Activated naive CD8-positive, alpha-beta T cell treated with anti-CD3 and anti-CD28 coated beads for 36 hours (primary cell): ENCODE measurements at regions not wholly inside any gene's neighbourhood (a gene's known extent, or its start where the extent isn't known, plus 50 kb on each side); places are given as distances from the start of the nearest gene placed in this dataset.
A peak's percentile ranks its signal among the peaks of the same experiment; 100 is the strongest.

Experiments used
- DNase-seq: peaks from one replicate; pipeline ENCODE4 v3.0.0; 2021
- H3K27ac Mint-ChIP-seq: one replicate; pipeline ENCODE4 v1.8.0; 2022; ENCODE audit warnings: mild to moderate bottlenecking, moderate library complexity, mixed read lengths
- H3K27me3 Mint-ChIP-seq: one replicate; pipeline ENCODE4 v1.8.0; 2022; ENCODE audit warnings: mild to moderate bottlenecking, mixed read lengths
- H3K36me3 Mint-ChIP-seq: one replicate; pipeline ENCODE4 v1.8.0; 2021; ENCODE audit warnings: mild to moderate bottlenecking, mixed read lengths
- H3K4me1 Mint-ChIP-seq: one replicate; pipeline ENCODE4 v1.8.0; 2021; ENCODE audit warnings: mixed read lengths
- H3K4me3 Mint-ChIP-seq: one replicate; pipeline ENCODE4 v1.8.0; 2022; ENCODE audit warnings: mild to moderate bottlenecking, moderate library complexity, mixed read lengths
- H3K9me3 Mint-ChIP-seq: one replicate; pipeline ENCODE4 v1.8.0; 2022; ENCODE audit warnings: mixed read lengths

GRCh38 chr1:36624466-36624865 is 141.8 kb upstream of the CSF3R start:
- H3K9me3 Mint-ChIP-seq = no peaks in the 10 kb centered on the region
- DNase-seq = no peak
- H3K36me3 Mint-ChIP-seq = no peaks in the 10 kb centered on the region
- peaks cover 7% of the 10 kb centered on the region for H3K27me3 Mint-ChIP-seq
- peaks cover 10% of the 10 kb centered on the region for H3K4me1 Mint-ChIP-seq
- no peak overlapping the region for H3K27ac Mint-ChIP-seq
- H3K4me3 Mint-ChIP-seq = no peak overlapping the region

GRCh38 chr1:36622741-36623648 is 140.3 kb upstream of the CSF3R start:
- Mint-ChIP-seq H3K4me3 (no peak overlapping the region), H3K4me1 (peaks cover 10% of the 10 kb centered on the region), H3K36me3 (no peaks in the 10 kb centered on the region), H3K9me3 (no peaks in the 10 kb centered on the region), H3K27me3 (peaks cover 7% of the 10 kb centered on the region), H3K27ac (no peak overlapping the region)
- no peak for DNase-seq

- Mint-ChIP-seq H3K9me3 (no peaks in the 10 kb centered on the region), H3K27ac (no peak overlapping the region), H3K27me3 (peaks cover 7% of the 10 kb centered on the region), H3K36me3 (no peaks in the 10 kb centered on the region), H3K4me1 (peaks cover 10% of the 10 kb centered on the region), H3K4me3 (no peak overlapping the region)
- DNase-seq = no peak
Measured at GRCh38 chr1:36621531-36621930, 138.8 kb upstream of the CSF3R start.

- no peak overlapping the region for H3K4me3 Mint-ChIP-seq
- peaks cover 10% of the 10 kb centered on the region for H3K4me1 Mint-ChIP-seq
- H3K36me3 Mint-ChIP-seq = no peaks in the 10 kb centered on the region
- H3K9me3 Mint-ChIP-seq = no peaks in the 10 kb centered on the region
- no peak for DNase-seq
- peaks cover 7% of the 10 kb centered on the region for H3K27me3 Mint-ChIP-seq
- no peak overlapping the region for H3K27ac Mint-ChIP-seq
Measured at GRCh38 chr1:36620142-36620541, 137.4 kb upstream of the CSF3R start.

- Mint-ChIP-seq H3K36me3 (no peaks in the 10 kb centered on the region), H3K27ac (no peak overlapping the region), H3K27me3 (no peaks in the 10 kb centered on the region), H3K4me3 (no peak overlapping the region), H3K9me3 (no peaks in the 10 kb centered on the region), H3K4me1 (no peaks in the 10 kb centered on the region)
- DNase-seq = no peak
Measured at GRCh38 chr1:36614991-36615390, 132.3 kb upstream of the CSF3R start.

- no peak overlapping the region for H3K4me3 Mint-ChIP-seq
- no peaks in the 10 kb centered on the region for H3K27me3 Mint-ChIP-seq
- H3K36me3 Mint-ChIP-seq = no peaks in the 10 kb centered on the region
- no peak overlapping the region for H3K27ac Mint-ChIP-seq
- no peaks in the 10 kb centered on the region for H3K4me1 Mint-ChIP-seq
- DNase-seq = no peak
- H3K9me3 Mint-ChIP-seq = no peaks in the 10 kb centered on the region
Measured at GRCh38 chr1:36614571-36614970, 131.9 kb upstream of the CSF3R start.

- H3K9me3 Mint-ChIP-seq = no peaks in the 10 kb centered on the region
- H3K27me3 Mint-ChIP-seq = no peaks in the 10 kb centered on the region
- no peaks in the 10 kb centered on the region for H3K4me1 Mint-ChIP-seq
- H3K36me3 Mint-ChIP-seq = no peaks in the 10 kb centered on the region
- H3K27ac Mint-ChIP-seq = no peak overlapping the region
- no peak for DNase-seq
- no peak overlapping the region for H3K4me3 Mint-ChIP-seq
Measured at GRCh38 chr1:36613721-36614120, 131.0 kb upstream of the CSF3R start.

GRCh38 chr1:36612881-36613280 is 130.2 kb upstream of the CSF3R start:
- no peak overlapping the region for H3K4me3 Mint-ChIP-seq
- H3K36me3 Mint-ChIP-seq = no peaks in the 10 kb centered on the region
- no peak overlapping the region for H3K27ac Mint-ChIP-seq
- no peaks in the 10 kb centered on the region for H3K27me3 Mint-ChIP-seq
- no peak for DNase-seq
- no peaks in the 10 kb centered on the region for H3K4me1 Mint-ChIP-seq
- H3K9me3 Mint-ChIP-seq = no peaks in the 10 kb centered on the region

GRCh38 chr1:36612121-36612520 is 129.4 kb upstream of the CSF3R start:
- H3K27me3 Mint-ChIP-seq = no peaks in the 10 kb centered on the region
- H3K4me1 Mint-ChIP-seq = no peaks in the 10 kb centered on the region
- H3K36me3 Mint-ChIP-seq = no peaks in the 10 kb centered on the region
- H3K9me3 Mint-ChIP-seq = no peaks in the 10 kb centered on the region
- no peak for DNase-seq
- no peak overlapping the region for H3K4me3 Mint-ChIP-seq
- no peak overlapping the region for H3K27ac Mint-ChIP-seq

GRCh38 chr1:36609241-36610027 is 126.7 kb upstream of the CSF3R start:
- DNase-seq = peak; percentile 50
- Mint-ChIP-seq H3K27ac (no peak overlapping the region), H3K9me3 (no peaks in the 10 kb centered on the region), H3K36me3 (no peaks in the 10 kb centered on the region), H3K27me3 (no peaks in the 10 kb centered on the region), H3K4me3 (no peak overlapping the region), H3K4me1 (no peaks in the 10 kb centered on the region)

GRCh38 chr1:36608272-36608671 is 125.6 kb upstream of the CSF3R start:
- H3K9me3 Mint-ChIP-seq = no peaks in the 10 kb centered on the region
- H3K4me3 Mint-ChIP-seq = no peak overlapping the region
- no peak overlapping the region for H3K27ac Mint-ChIP-seq
- H3K27me3 Mint-ChIP-seq = no peaks in the 10 kb centered on the region
- no peak for DNase-seq
- H3K4me1 Mint-ChIP-seq = no peaks in the 10 kb centered on the region
- no peaks in the 10 kb centered on the region for H3K36me3 Mint-ChIP-seq

GRCh38 chr1:36607263-36607651 is 124.5 kb upstream of the CSF3R start:
- no peaks in the 10 kb centered on the region for H3K9me3 Mint-ChIP-seq
- no peaks in the 10 kb centered on the region for H3K36me3 Mint-ChIP-seq
- no peak for DNase-seq
- H3K4me3 Mint-ChIP-seq = no peak overlapping the region
- no peaks in the 10 kb centered on the region for H3K4me1 Mint-ChIP-seq
- H3K27me3 Mint-ChIP-seq = peaks cover 5% of the 10 kb centered on the region
- no peak overlapping the region for H3K27ac Mint-ChIP-seq

- Mint-ChIP-seq H3K36me3 (no peaks in the 10 kb centered on the region), H3K4me1 (no peaks in the 10 kb centered on the region), H3K9me3 (no peaks in the 10 kb centered on the region), H3K27ac (no peak overlapping the region), H3K27me3 (peaks cover 5% of the 10 kb centered on the region), H3K4me3 (no peak overlapping the region)
- DNase-seq = no peak
Measured at GRCh38 chr1:36606641-36607262, 124.0 kb upstream of the CSF3R start.

- Mint-ChIP-seq H3K27me3 (peaks cover 5% of the 10 kb centered on the region), H3K4me1 (no peaks in the 10 kb centered on the region), H3K4me3 (no peak overlapping the region), H3K36me3 (no peaks in the 10 kb centered on the region), H3K9me3 (no peaks in the 10 kb centered on the region), H3K27ac (no peak overlapping the region)
- DNase-seq = no peak
Measured at GRCh38 chr1:36605942-36606640, 123.4 kb upstream of the CSF3R start.

GRCh38 chr1:36603461-36603860 is 120.7 kb upstream of the CSF3R start:
- Mint-ChIP-seq H3K36me3 (no peaks in the 10 kb centered on the region), H3K27me3 (peaks cover 5% of the 10 kb centered on the region), H3K4me1 (no peaks in the 10 kb centered on the region), H3K9me3 (no peaks in the 10 kb centered on the region), H3K27ac (no peak overlapping the region), H3K4me3 (no peak overlapping the region)
- no peak for DNase-seq
